H1 (cell line): ENCODE measurements at regions not wholly inside any gene's neighbourhood (a gene's known extent, or its start where the extent isn't known, plus 50 kb on each side); places are given as distances from the start of the nearest gene placed in this dataset.

Experiments
- CTCF ChIA-PET: fragments of 300-600 bp; sonication (Branson Sonifier 250); formaldehyde crosslinking; loops from one replicate; lab custom pipeline; 2021; ENCODE audit not compliant: partially characterized antibody; lab: Charles Lee
- POLR2A ChIA-PET: fragments of 300-600 bp; sonication (Branson Sonifier 250); formaldehyde crosslinking; loops from one replicate; lab custom pipeline; 2021; ENCODE audit warnings: inconsistent platforms; ENCODE audit not compliant: partially characterized antibody; lab: Charles Lee
- DNase-seq, 2 experiments: peaks; one replicate each; pipeline versions ENCODE4 v3.0.0 to v3.0.0-alpha.2; 2010 to 2022; ENCODE audit warnings: low spot score in 2 of 2, low read depth in 1 of 2, mixed read lengths in 1 of 2
- FAIRE-seq: peaks from 2 replicates; lab custom pipeline; 2011; peaks lifted over from hg19 to GRCh38; lab: Jason Lieb, UNC
- H2AFZ ChIP-seq: 2 replicates; pipeline ENCODE4 v1.8.1; 2012; ENCODE audit warnings: low read length, inconsistent platforms
- H2AK5ac ChIP-seq: 2 replicates; pipeline ENCODE4 v1.6.1; 2013; ENCODE audit warnings: low read depth, low read length
- H2BK120ac ChIP-seq: replicated peaks from 2 replicates; pipeline ENCODE3; 2013; ENCODE audit warnings: low read depth, low read length, inconsistent platforms
- H2BK12ac ChIP-seq: 2 replicates; pipeline ENCODE4 v1.6.1; 2013; ENCODE audit warnings: low read depth, low read length
- H2BK15ac ChIP-seq: 2 replicates; pipeline ENCODE4 v1.6.1; 2013; ENCODE audit warnings: low read length
- H2BK20ac ChIP-seq: 2 replicates; pipeline ENCODE4 v1.6.1; 2013; ENCODE audit warnings: low read length
- H2BK5ac ChIP-seq: 2 replicates; pipeline ENCODE4 v1.6.1; 2013; ENCODE audit warnings: low read depth, low read length
- H3K14ac ChIP-seq: 2 replicates; pipeline ENCODE4 v1.6.1; 2013; ENCODE audit warnings: inconsistent platforms; ENCODE audit not compliant: insufficient read length
- H3K18ac ChIP-seq: 2 replicates; pipeline ENCODE4 v1.6.1; 2013; ENCODE audit warnings: low read length; ENCODE audit errors: extremely low read depth
- H3K23ac ChIP-seq: 2 replicates; pipeline ENCODE4 v1.6.1; 2013; ENCODE audit warnings: inconsistent platforms; ENCODE audit not compliant: insufficient read length
- H3K23me2 ChIP-seq: 2 replicates; pipeline ENCODE4 v1.6.1; 2013; ENCODE audit warnings: low read depth, low read length
- H3K27ac ChIP-seq: 2 replicates; pipeline ENCODE4 v1.6.1; 2011; ENCODE audit warnings: low read depth, low read length, inconsistent platforms
- H3K27me3 ChIP-seq, 4 experiments: replicated peaks in 1 of 4; 1 replicate in 1 of 4; 2 replicates in 3 of 4; pipeline versions ENCODE4 v1.6.1 to v1.8.1; 2011 to 2013; ENCODE audit warnings: low read length in 3 of 4, mild to moderate bottlenecking in 3 of 4, inconsistent platforms in 2 of 4, mixed read lengths in 2 of 4, moderate library complexity in 1 of 4; ENCODE audit not compliant: control insufficient read depth in 3 of 4, insufficient read depth in 3 of 4; ENCODE audit errors: extremely low read depth in 1 of 4
- H3K36me3 ChIP-seq, 4 experiments: 2 replicates each; pipeline versions ENCODE4 v1.6.1 to v1.8.1; 2011 to 2013; ENCODE audit warnings: mild to moderate bottlenecking in 4 of 4, low read length in 3 of 4, moderate library complexity in 2 of 4, control low read depth in 1 of 4, inconsistent platforms in 1 of 4; ENCODE audit not compliant: insufficient read depth in 4 of 4, control insufficient read depth in 2 of 4
- H3K4ac ChIP-seq: replicated peaks from 2 replicates; pipeline ENCODE3; 2013; ENCODE audit warnings: low read length, low read depth, mixed read lengths, inconsistent platforms; ENCODE audit not compliant: insufficient read length
- H3K4me1 ChIP-seq, 4 experiments: replicated peaks in 1 of 4; 1 replicate in 1 of 4; 2 replicates in 3 of 4; pipeline versions ENCODE4 v1.6.1 to v1.8.1; 2011 to 2013; ENCODE audit warnings: low read length in 3 of 4, inconsistent platforms in 2 of 4, mixed read lengths in 1 of 4; ENCODE audit not compliant: insufficient read depth in 4 of 4, control insufficient read depth in 3 of 4
- H3K4me2 ChIP-seq, 2 experiments: 2 replicates each; pipeline versions ENCODE4 v1.6.1 to v1.8.1; 2011 to 2013; ENCODE audit warnings: low read depth in 2 of 2, low read length in 2 of 2, control low read depth in 1 of 2, inconsistent platforms in 1 of 2, mild to moderate bottlenecking in 1 of 2; ENCODE audit not compliant: insufficient read depth in 1 of 2
- H3K4me3 ChIP-seq, 4 experiments: fragments of 200-600, 300-600 bp in 1 of 4; sonication (generic), shearing (Covaris generic), sonication (Bioruptor Twin) in 1 of 4; 2 replicates each; pipeline versions ENCODE4 v1.5.1 to v1.8.1; 2011 to 2016; ENCODE audit warnings: low read length in 4 of 4, low read depth in 3 of 4, control low read depth in 2 of 4, inconsistent platforms in 2 of 4, mild to moderate bottlenecking in 2 of 4, mixed read lengths in 1 of 4, moderate library complexity in 1 of 4; ENCODE audit not compliant: insufficient read depth in 2 of 4; ENCODE audit errors: extremely low read depth in 1 of 4
- H3K56ac ChIP-seq: replicated peaks from 2 replicates; pipeline ENCODE3; 2013; ENCODE audit warnings: low read depth, mild to moderate bottlenecking, mixed read lengths, low read length, inconsistent platforms; ENCODE audit not compliant: insufficient read length
- H3K79me1 ChIP-seq: 2 replicates; pipeline ENCODE4 v1.6.1; 2013; ENCODE audit warnings: low read depth, low read length, control low read depth
- H3K79me2 ChIP-seq, 2 experiments: 2 replicates each; pipeline versions ENCODE4 v1.6.1 to v1.8.1; 2012 to 2013; ENCODE audit warnings: low read length in 2 of 2, mild to moderate bottlenecking in 2 of 2, inconsistent platforms in 1 of 2; ENCODE audit not compliant: insufficient read depth in 2 of 2, control insufficient read depth in 1 of 2
- H3K9ac ChIP-seq, 4 experiments: replicated peaks in 1 of 4; 1 replicate in 1 of 4; 2 replicates in 3 of 4; pipeline versions ENCODE4 v1.6.1 to v1.8.1; 2011 to 2013; ENCODE audit warnings: low read depth in 3 of 4, low read length in 3 of 4, control low read depth in 2 of 4, mild to moderate bottlenecking in 2 of 4, moderate library complexity in 2 of 4, inconsistent platforms in 1 of 4; ENCODE audit errors: extremely low read depth in 1 of 4
- H3K9me3 ChIP-seq, 2 experiments: 2 replicates each; pipeline versions ENCODE4 v1.6.1 to v1.8.1; 2012 to 2013; ENCODE audit warnings: mild to moderate bottlenecking in 2 of 2, moderate library complexity in 2 of 2, control low read depth in 1 of 2, inconsistent platforms in 1 of 2, low read depth in 1 of 2, low read length in 1 of 2, mixed read lengths in 1 of 2; ENCODE audit not compliant: insufficient read depth in 2 of 2
- H4K20me1 ChIP-seq, 2 experiments: replicated peaks in 1 of 2; 2 replicates each; pipeline versions ENCODE3 to v1.8.1; 2011 to 2013; ENCODE audit warnings: inconsistent platforms in 2 of 2, low read length in 2 of 2, mild to moderate bottlenecking in 1 of 2; ENCODE audit not compliant: insufficient read depth in 2 of 2, control insufficient read depth in 1 of 2
- H4K5ac ChIP-seq: 2 replicates; pipeline ENCODE4 v1.6.1; 2013; ENCODE audit warnings: low read length, low read depth, mixed read lengths, inconsistent platforms; ENCODE audit not compliant: insufficient read length
- H4K8ac ChIP-seq: 2 replicates; pipeline ENCODE4 v1.8.0; 2013; ENCODE audit warnings: mild to moderate bottlenecking, moderate library complexity, low read length, inconsistent platforms; ENCODE audit not compliant: insufficient read depth; ENCODE audit errors: extremely low read depth
- H4K91ac ChIP-seq: replicated peaks from 2 replicates; pipeline ENCODE3; 2013; ENCODE audit warnings: low read length, mixed read lengths, inconsistent platforms; ENCODE audit not compliant: insufficient read length
- HDAC6 ChIP-seq: IDR thresholded peaks from one replicate; pipeline ENCODE4 v1.7.1; 2012; ENCODE audit warnings: low read depth, mild to moderate bottlenecking, inconsistent platforms, low read length, moderate library complexity
- JUN ChIP-seq: IDR thresholded peaks from 2 replicates; pipeline ENCODE4 v1.6.1; 2011; ENCODE audit warnings: low read depth, mild to moderate bottlenecking, improper control_type of control experiment, low read length
- NRF1 ChIP-seq: IDR thresholded peaks from 2 replicates; pipeline ENCODE4 v1.6.1; 2011; ENCODE audit warnings: mild to moderate bottlenecking, low read depth, low read length, improper control_type of control experiment
- TAF7 ChIP-seq: optimal IDR thresholded peaks from 2 replicates; pipeline ENCODE3; 2011; ENCODE audit warnings: low read depth, mild to moderate bottlenecking, inconsistent platforms, low read length, moderate library complexity, borderline replicate concordance
- WGBS, 2 experiments: shearing (Covaris generic) in 1 of 2; methylation state at CpG; one replicate each; pipeline versions ENCODE4 v1.1.6 to v1.1.7; 2013 to 2015; ENCODE audit warnings: low lambda C conversion rate in 2 of 2, mixed read lengths in 2 of 2, inconsistent platforms in 1 of 2, low coverage in 1 of 2, missing lambda C conversion rate in 1 of 2; ENCODE audit not compliant: insufficient replicate concordance in 2 of 2, insufficient coverage in 1 of 2, insufficient read length in 1 of 2; ENCODE audit errors: extremely low coverage in 1 of 2, missing lambda C conversion rate in 1 of 2; 5-methylcytosine and 5-hydroxymethylcytosine counted together

DNA sequence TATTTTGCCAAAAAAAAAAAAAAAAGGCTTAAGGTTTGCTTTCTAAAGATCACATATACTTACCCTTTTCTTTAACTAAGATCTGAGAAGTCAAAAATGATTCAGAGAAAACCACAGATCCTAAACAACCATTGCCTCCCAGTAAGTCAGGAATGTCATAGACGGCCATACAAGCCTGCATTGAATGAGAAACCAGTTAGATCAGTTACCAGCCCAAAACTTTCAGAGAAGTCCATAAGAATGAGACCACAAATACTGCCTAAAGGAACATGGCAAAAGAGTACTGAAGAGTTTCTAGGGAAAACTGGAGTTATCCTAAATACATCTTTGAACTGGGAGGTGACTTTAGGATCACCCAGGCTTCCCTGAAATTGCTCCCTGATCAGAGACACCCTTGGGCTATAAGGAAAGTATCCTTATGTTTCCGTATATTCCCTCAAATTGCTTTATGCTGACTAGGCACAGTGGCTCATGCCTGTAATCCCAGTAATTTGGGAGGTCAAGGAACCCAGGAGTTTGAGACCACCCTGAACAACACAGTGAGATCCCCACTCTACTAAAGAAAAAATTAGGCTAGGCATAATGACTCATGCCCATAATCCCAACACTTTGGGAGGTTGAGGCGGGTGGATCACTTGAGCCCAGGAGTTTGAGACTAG is 79.4 kb upstream of the SLC4A11 start:
- TF ChIP-seq JUN (no peak), TAF7 (no peak), NRF1 (no peak), HDAC6 (no peak)
- TF ChIP-seq, all 59 proteins: peak for 0
- CTCF ChIA-PET, result interaction anchor here (0.6 to 5.0 kb wide), 2 partner anchors 13 to 1761 kb away, joined by 3 to 51 read pairs; no protein-coding TSS in a partner anchor
- 91% methylated on average over 3 of the region's 3 CpGs; no CpG with 5 or more reads in 1 of the 2 experiments for WGBS, 2 experiments

More for the DNA sequence above, 79.4 kb upstream of the SLC4A11 start:
- Histone ChIP-seq H3K9ac (no peak overlapping the region), H3K23ac (no peak overlapping the region), H3K27ac (no peak overlapping the region), H4K5ac (no peak overlapping the region), H4K91ac (no peak overlapping the region), H2AFZ (no peak overlapping the region), H2BK12ac (no peak overlapping the region), H3K4me3 (no peak overlapping the region), H2AK5ac (no peak overlapping the region), H3K4me2 (no peak overlapping the region), H3K23me2 (no peaks in the 10 kb centered on the region), H3K4ac (no peak overlapping the region), H2BK120ac (no peak overlapping the region), H3K9me3 (no peaks in the 10 kb centered on the region), H4K8ac (no peak overlapping the region), H3K56ac (no peak overlapping the region), H3K18ac (no peak overlapping the region), H3K14ac (no peak overlapping the region), H3K27me3 (no peaks in the 10 kb centered on the region), H3K4me1 (no peaks in the 10 kb centered on the region; a peak in 1 of 7 replicates), H2BK20ac (no peak overlapping the region), H2BK15ac (no peak overlapping the region), H3K36me3 (no peaks in the 10 kb centered on the region), H4K20me1 (peaks cover 0 to 1% of the 10 kb centered on the region in 2 experiments), H2BK5ac (no peak overlapping the region), H3K79me1 (no peaks in the 10 kb centered on the region), H3K79me2 (no peaks in the 10 kb centered on the region)
- POLR2A ChIA-PET, result no interaction called here
- no peak for FAIRE-seq
- no peak for DNase-seq
